AG04449 (cell line): ENCODE measurements at regions not wholly inside any gene's neighbourhood (a gene's known extent, or its start where the extent isn't known, plus 50 kb on each side); places are given as distances from the start of the nearest gene placed in this dataset.

Experiments used
- CTCF ChIA-PET: fragments of 350-600 bp; formaldehyde crosslinking; extraction: SDS; loops from one replicate; lab custom pipeline; 2021; ENCODE audit warnings: antibody characterized with exemption; lab: Yijun Ruan, JAX
- POLR2A ChIA-PET: fragments of 400-600, 350-600 bp; formaldehyde crosslinking; extraction: SDS; loops from one replicate; lab custom pipeline; 2020; ENCODE audit warnings: antibody characterized with exemption, inconsistent platforms; lab: Yijun Ruan, JAX
- DNase-seq: peaks from one replicate; pipeline ENCODE4 v3.0.0-alpha.2; 2010; ENCODE audit warnings: low read depth, low spot score
- H3K4me3 ChIP-seq: 2 replicates; pipeline ENCODE4 v1.5.1; 2011; ENCODE audit warnings: low read depth, mild to moderate bottlenecking, control low read depth, low read length
- CTCF ChIP-seq: IDR thresholded peaks from one replicate; pipeline ENCODE4 v1.5.1; 2011; ENCODE audit warnings: mild to moderate bottlenecking, moderate library complexity, low read length, control low read depth, inconsistent platforms; ENCODE audit not compliant: insufficient read depth; ENCODE audit errors: missing control alignments

GRCh38 chr2:150047620-150048222 is 439.7 kb downstream of the RND3 start:
- TF ChIP-seq CTCF: no peak
- DNase-seq: no peak
- H3K4me3 ChIP-seq: no peak overlapping the region
- CTCF ChIA-PET: interaction anchor here (1.6 to 1.8 kb wide), 2 partner anchors 8 to 25 kb away, joined by 3 to 5 read pairs; no protein-coding TSS in a partner anchor
- POLR2A ChIA-PET: no interaction called here

GRCh38 chr2:150046810-150047209 is 440.7 kb downstream of the RND3 start:
- H3K4me3 ChIP-seq: peak overlapping the region; percentile 37
- ChIA-PET CTCF (interaction anchor here (1.6 to 1.8 kb wide), 2 partner anchors 9 to 24 kb away, joined by 3 to 5 read pairs; no protein-coding TSS in a partner anchor), POLR2A (no interaction called here)
- no peak for TF ChIP-seq CTCF
- no peak for DNase-seq

GRCh38 chr2:150046211-150046610 is 441.3 kb downstream of the RND3 start:
- no peak for DNase-seq
- peak overlapping the region; percentile 37 for H3K4me3 ChIP-seq
- POLR2A ChIA-PET: no interaction called here
- no peak for TF ChIP-seq CTCF
- CTCF ChIA-PET: interaction anchor here (1.8 kb wide), 1 partner anchor 10 kb away, joined by 5 read pairs; no protein-coding TSS in a partner anchor

- ChIA-PET POLR2A (no interaction called here), CTCF (no interaction called here)
- no peak overlapping the region for H3K4me3 ChIP-seq
- DNase-seq: no peak
- no peak for TF ChIP-seq CTCF
Measured at GRCh38 chr2:150045601-150046000, 441.9 kb downstream of the RND3 start.

GRCh38 chr2:150043172-150043500 is 444.3 kb downstream of the RND3 start:
- ChIA-PET POLR2A (no interaction called here), CTCF (interaction anchor here (1.0 kb wide), 1 partner anchor 13 kb away, joined by 3 read pairs; no protein-coding TSS in a partner anchor)
- no peak for TF ChIP-seq CTCF
- H3K4me3 ChIP-seq: no peak overlapping the region
- DNase-seq: no peak

- CTCF ChIA-PET: interaction anchor here (1.0 kb wide), 1 partner anchor 13 kb away, joined by 3 read pairs; no protein-coding TSS in a partner anchor
- DNase-seq: no peak
- no peak for TF ChIP-seq CTCF
- POLR2A ChIA-PET: no interaction called here
- no peak overlapping the region for H3K4me3 ChIP-seq
Measured at GRCh38 chr2:150042500-150043171, 444.8 kb downstream of the RND3 start.
